22Rv1 (cell line): ENCODE measurements at regions not wholly inside any gene's neighbourhood (a gene's known extent, or its start where the extent isn't known, plus 50 kb on each side); places are given as distances from the start of the nearest gene placed in this dataset.
"Not testable (repeated sequence)": the region's sequence is repeated elsewhere in the genome, so short reads cannot be mapped to it uniquely, and the experiment has no call there.

Experiments
- H3K27ac ChIP-seq: fragments of 450-650 bp; 2 replicates; pipeline ENCODE4 v1.5.1; 2017
- ZFX ChIP-seq: fragments of 450-650 bp; IDR thresholded peaks from 2 replicates; pipeline ENCODE4 v1.6.1; 2017; ENCODE audit warnings: antibody characterized with exemption, borderline replicate concordance
- TF ChIP-seq, protein P1 (sequence below): fragments of 450-650 bp; IDR thresholded peaks from 2 replicates; pipeline ENCODE4 v1.5.1; 2017; ENCODE audit warnings: mild to moderate bottlenecking

- TF ChIP-seq, protein P1, sequence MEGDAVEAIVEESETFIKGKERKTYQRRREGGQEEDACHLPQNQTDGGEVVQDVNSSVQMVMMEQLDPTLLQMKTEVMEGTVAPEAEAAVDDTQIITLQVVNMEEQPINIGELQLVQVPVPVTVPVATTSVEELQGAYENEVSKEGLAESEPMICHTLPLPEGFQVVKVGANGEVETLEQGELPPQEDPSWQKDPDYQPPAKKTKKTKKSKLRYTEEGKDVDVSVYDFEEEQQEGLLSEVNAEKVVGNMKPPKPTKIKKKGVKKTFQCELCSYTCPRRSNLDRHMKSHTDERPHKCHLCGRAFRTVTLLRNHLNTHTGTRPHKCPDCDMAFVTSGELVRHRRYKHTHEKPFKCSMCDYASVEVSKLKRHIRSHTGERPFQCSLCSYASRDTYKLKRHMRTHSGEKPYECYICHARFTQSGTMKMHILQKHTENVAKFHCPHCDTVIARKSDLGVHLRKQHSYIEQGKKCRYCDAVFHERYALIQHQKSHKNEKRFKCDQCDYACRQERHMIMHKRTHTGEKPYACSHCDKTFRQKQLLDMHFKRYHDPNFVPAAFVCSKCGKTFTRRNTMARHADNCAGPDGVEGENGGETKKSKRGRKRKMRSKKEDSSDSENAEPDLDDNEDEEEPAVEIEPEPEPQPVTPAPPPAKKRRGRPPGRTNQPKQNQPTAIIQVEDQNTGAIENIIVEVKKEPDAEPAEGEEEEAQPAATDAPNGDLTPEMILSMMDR, result no peak
- no peak for TF ChIP-seq ZFX
- H3K27ac ChIP-seq, result no peak overlapping the region
Observed at GRCh38 chr6:74273541-74273940, 577.5 kb downstream of the CD109 start.

DNA sequence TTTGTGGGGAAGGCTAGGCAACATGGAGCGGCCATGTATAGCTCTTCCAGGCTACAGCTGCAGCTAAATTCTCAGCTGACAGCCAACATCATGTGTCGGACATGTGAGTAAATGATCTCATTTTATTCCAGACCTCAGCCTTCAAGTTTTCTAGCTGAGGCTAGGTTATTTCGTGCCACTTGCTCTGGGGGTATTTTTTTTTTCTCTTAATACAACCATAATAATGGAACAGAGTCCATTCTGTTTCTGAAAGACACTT lies 573.5 kb downstream of the CD109 start:
- TF ChIP-seq ZFX, result no peak
- no peak overlapping the region for H3K27ac ChIP-seq

GRCh38 chr6:74268815-74269599 lies 573.0 kb downstream of the CD109 start:
- H3K27ac ChIP-seq, result no peak overlapping the region
- no peak for TF ChIP-seq ZFX
- TF ChIP-seq, protein P1, result no peak

DNA sequence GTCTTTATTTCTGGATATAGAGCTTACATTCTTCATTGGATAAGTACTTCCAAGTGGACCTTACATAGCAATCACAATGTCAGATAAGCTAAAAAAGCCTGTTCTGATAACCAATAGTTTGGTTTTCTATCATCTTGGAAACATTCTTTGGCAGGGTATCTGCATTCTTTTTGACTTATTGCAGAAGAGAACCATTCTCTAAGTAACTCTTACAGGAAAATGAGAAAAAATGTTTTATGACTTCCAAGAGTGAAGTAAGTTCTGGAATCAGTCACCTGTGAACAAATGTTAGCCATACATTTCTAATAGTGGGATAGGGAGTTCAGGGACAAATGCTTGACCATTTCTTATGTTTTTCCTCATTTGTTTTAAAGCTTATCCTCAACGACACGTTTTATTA lies 564.0 kb downstream of the CD109 start:
- H3K27ac ChIP-seq, result no peak overlapping the region
- no peak for TF ChIP-seq ZFX
- TF ChIP-seq, protein P1, result no peak

DNA sequence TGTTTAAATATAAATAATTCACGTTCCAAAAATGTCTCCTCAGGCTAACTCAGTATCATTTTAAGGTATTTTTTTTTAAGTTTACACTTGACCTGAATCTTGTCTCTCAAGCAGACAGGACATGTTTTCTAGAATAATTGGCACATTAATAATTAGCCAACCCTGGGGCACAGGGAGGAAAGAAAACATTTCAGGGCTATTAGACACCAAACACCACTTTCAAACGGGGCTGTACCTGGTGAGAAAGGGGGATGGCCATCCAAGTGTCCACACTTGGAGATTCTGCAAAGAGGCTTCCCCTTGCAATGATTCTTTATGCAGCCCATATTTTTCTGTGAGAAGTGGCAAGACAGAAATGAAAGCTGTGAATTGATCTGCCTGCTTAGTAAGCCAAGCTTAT lies 560.8 kb downstream of the CD109 start:
- TF ChIP-seq, protein P1, result no peak
- no peak for TF ChIP-seq ZFX
- no peak overlapping the region for H3K27ac ChIP-seq

GRCh38 chr6:74256381-74256780 lies 560.4 kb downstream of the CD109 start:
- no peak overlapping the region for H3K27ac ChIP-seq
- TF ChIP-seq, protein P1, result no peak
- TF ChIP-seq ZFX, result no peak

- H3K27ac ChIP-seq, result not testable (repeated sequence)
Observed at GRCh38 chr6:74255007-74255406, 559.0 kb downstream of the CD109 start.

DNA sequence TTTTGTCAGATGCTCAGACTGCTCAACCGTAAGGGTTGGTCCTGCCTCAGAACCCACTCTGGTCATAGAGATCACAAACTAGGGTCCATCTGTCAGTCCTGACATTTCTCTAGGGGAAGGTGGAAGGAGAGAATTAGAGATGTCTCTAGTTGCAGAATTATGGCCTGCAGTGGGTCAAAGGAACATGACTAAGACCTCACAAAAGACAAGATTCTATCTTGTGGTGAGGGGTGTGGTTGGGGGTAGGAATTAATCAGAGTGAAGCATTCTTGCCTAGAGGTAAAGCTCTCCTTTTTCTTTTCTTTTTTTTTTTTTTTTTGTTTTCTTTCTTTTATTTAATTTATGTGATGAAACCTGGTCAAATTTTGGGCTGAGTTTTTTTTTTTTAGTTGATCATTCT lies 558.1 kb downstream of the CD109 start:
- H3K27ac ChIP-seq, result not testable (repeated sequence)

GRCh38 chr6:74253261-74253660 lies 557.3 kb downstream of the CD109 start:
- H3K27ac ChIP-seq, result no peak overlapping the region
- TF ChIP-seq ZFX, result no peak
- TF ChIP-seq, protein P1, result no peak
